ENCODE measurements at regions not wholly inside any gene's neighbourhood (a gene's known extent, or its start where the extent isn't known, plus 50 kb on each side); places are given as distances from the start of the nearest gene placed in this dataset.

DNA sequence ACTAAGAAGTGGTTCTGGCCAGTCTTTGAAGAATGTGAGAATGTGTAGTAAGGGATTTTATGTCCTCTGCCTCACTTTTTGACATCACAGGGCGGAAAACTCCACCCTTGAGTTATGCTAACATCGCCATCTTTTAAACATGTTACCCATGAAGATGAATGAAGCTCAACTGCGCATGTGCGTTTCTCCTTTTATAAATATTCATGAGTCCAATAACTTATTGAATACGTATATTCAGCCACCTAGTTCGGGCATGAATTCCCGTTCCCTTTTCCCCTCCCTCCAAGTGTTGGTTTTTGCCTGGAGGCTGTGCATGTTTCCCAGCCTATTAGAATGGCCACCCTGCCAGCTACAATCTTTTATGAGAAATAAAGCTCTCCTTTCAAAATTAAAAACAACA, 51.7 kb upstream of the STPG2 start:
- DNase-seq (ENCODE audit: low spot score): no peak
- TF ChIP-seq, protein P1, sequence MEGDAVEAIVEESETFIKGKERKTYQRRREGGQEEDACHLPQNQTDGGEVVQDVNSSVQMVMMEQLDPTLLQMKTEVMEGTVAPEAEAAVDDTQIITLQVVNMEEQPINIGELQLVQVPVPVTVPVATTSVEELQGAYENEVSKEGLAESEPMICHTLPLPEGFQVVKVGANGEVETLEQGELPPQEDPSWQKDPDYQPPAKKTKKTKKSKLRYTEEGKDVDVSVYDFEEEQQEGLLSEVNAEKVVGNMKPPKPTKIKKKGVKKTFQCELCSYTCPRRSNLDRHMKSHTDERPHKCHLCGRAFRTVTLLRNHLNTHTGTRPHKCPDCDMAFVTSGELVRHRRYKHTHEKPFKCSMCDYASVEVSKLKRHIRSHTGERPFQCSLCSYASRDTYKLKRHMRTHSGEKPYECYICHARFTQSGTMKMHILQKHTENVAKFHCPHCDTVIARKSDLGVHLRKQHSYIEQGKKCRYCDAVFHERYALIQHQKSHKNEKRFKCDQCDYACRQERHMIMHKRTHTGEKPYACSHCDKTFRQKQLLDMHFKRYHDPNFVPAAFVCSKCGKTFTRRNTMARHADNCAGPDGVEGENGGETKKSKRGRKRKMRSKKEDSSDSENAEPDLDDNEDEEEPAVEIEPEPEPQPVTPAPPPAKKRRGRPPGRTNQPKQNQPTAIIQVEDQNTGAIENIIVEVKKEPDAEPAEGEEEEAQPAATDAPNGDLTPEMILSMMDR (IDR thresholded peaks at IDR 0.05; ENCODE audit: extremely low read depth, insufficient read depth, missing control alignments): no peak
- in situ Hi-C loops (cut with MboI; ENCODE audit: low pct_unique_long_range_greater_than_20kb, low sequenced_read_pairs, unreplicated experiment): no loop called here

DNA sequence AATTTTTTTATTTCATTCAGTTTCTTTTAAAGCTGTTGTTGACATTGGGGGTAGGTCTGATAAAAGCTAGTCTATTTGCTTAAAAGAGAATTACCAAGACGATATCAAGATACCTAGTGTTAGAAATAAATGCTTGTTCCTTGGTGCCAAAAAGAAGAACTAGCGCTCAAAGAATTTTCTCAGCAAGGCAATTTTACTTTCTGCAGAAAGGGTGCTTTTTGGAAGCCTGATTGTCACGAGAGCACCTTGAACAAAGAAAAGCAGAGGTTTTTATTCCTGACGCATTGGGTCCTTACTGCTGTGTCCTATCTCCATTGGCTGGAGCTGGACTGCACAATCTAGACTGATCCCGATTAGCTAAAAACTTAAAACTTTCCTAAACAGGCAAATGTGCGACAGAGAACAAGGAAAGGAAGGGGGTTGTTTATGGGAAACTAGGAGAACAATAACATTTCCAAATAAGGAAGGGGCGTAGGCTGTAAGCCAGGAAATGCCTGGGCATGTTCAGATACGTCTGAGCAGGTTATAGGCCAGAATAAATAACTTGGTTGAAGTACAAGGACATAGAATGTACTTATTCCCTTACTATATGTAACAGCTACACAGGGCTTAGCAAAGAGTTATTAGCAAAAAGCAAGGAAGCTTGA, 50.3 kb upstream of the STPG2 start:
- TF ChIP-seq, protein P1 (IDR thresholded peaks at IDR 0.05; ENCODE audit: extremely low read depth, insufficient read depth, missing control alignments): no peak
- in situ Hi-C loops (cut with MboI; ENCODE audit: low pct_unique_long_range_greater_than_20kb, low sequenced_read_pairs, unreplicated experiment): no loop called here
- DNase-seq (ENCODE audit: low spot score): no peak
